Adrenal gland (tissue), 5 donors: ENCODE measurements at regions not wholly inside any gene's neighbourhood (a gene's known extent, or its start where the extent isn't known, plus 50 kb on each side); places are given as distances from the start of the nearest gene placed in this dataset.

ENCODE experiments used
- CTCF ChIP-seq, 6 experiments: fragments of 450-650 bp in 4 of 6; fragments of 200-600 bp in 2 of 6; sonication (generic) in 1 of 6; IDR thresholded peaks; 1 replicate in 5 of 6; 2 replicates in 1 of 6; pipeline versions ENCODE4 v1.5.1 to v1.8.0; 2016 to 2021; ENCODE audit warnings: antibody characterized with exemption in 6 of 6, mild to moderate bottlenecking in 2 of 6, moderate library complexity in 1 of 6
- POLR2A ChIP-seq, 2 donors: fragments of 450-650 bp; IDR thresholded peaks; one replicate each; pipeline ENCODE4 v1.6.1; 2017; ENCODE audit warnings: antibody characterized with exemption in 2 of 2, mild to moderate bottlenecking in 2 of 2, moderate library complexity in 1 of 2
- donor health status: DM: no; HTN: no; CAD: no.

GRCh38 chr7:21142081-21142480, 285.8 kb upstream of the SP4 start:
- no peak for TF ChIP-seq CTCF (IDR thresholded peaks at IDR 0.05)
- no peak for TF ChIP-seq POLR2A (IDR thresholded peaks at IDR 0.05)
